ENCODE measurements at regions not wholly inside any gene's neighbourhood (a gene's known extent, or its start where the extent isn't known, plus 50 kb on each side); places are given as distances from the start of the nearest gene placed in this dataset.
"Not testable (repeated sequence)": the region's sequence is repeated elsewhere in the genome, so short reads cannot be mapped to it uniquely, and the experiment has no call there.

GRCh38 chr2:49861821-49862220 is 707.5 kb upstream of the FSHR start:
- no peak for DNase-seq (ENCODE audit: low spot score)

GRCh38 chr2:49860834-49861233 is 706.5 kb upstream of the FSHR start:
- DNase-seq (ENCODE audit: low spot score): no peak

GRCh38 chr2:49860170-49860569 is 705.9 kb upstream of the FSHR start:
- no peak for DNase-seq (ENCODE audit: low spot score)

DNA sequence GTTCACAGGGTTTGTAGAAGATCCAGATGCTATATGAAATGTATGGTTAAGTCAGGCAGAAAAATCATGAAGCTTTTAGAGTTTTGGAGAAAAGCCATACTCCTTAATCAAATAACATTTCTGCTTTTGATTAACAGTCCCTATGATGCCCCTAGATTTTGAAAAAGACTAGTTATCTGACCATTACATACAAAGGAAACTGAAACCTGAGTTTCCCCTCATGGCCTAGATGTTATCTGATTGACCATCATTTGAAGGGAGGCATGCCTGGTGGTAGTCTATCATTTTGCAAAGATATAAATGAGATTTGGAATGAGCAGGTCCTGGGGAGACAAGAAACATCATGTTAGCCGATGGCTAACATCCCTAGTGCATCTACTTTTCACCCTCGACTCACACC is 704.3 kb upstream of the FSHR start:
- DNase-seq (ENCODE audit: low spot score): no peak

DNA sequence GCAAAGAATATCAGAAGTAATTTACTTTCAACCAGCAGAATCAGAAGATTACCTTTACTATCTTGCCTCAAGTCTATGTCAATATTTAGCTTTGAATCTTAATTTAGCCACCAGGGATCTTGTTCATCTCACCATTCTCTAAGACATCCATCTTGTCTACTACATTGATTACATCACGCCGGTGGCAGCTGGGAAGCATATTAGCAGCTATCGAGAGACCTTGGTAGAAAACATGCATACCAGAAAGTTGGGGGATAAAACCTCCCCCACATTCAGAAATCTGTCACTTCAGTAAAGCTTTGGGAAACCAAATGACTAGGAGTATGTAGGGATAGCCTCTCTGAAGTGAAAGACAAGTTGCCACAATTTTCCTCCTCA is 703.8 kb upstream of the FSHR start:
- DNase-seq (ENCODE audit: low spot score): no peak

DNA sequence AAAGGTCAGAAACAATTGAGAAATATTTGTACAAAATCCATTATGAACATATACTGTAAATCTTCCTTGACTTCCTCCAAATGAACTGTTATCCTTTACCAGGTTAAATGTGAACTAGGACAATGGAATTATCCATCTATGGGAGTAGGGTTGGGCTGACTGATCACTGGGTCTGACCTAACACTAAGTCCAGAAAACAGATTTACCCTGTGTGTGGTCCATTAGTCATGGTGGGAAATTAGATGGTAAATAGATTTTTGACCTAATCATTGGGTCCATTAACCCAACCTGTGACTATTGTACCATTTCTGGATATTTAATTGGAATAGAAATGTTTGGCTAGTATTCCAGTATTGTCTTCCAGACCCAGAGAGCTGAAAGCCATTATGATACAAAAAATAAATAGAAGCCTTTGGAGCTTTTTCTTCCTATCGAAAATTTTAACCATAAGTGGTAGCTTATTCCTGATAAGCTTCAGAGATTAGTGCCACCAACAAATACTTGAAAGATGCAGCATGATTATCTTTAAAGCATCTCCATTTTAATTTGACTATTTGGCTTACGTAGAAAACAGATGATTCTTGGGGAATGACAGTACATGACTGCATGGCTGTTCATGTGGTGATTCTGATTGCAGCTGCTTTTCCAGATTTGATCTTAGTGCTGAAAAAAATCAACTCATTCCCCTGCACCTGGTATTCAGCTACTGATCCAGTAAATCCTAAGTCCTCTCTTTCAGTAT is 703.2 kb upstream of the FSHR start:
- no peak for DNase-seq (ENCODE audit: low spot score)

DNA sequence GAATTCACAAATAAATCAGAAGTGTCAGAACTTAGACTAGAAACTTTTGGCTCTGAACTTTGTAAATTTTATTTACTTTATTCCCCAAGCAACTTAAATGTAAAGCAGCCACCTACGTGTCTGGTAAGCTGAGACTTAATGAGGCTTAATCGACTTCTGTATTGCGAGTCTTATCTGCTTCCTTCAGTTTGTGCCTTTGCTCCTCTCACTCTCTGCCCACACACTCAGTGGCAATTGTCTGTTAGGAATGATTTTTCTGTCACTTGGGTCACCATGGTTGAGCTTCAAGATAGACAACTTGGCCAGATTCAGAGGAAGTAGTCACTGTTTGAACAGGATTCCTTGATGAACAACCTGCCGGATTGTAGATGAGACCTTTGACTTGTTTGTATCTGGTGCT is 691.4 kb upstream of the FSHR start:
- no peak for DNase-seq (ENCODE audit: low spot score)

DNA sequence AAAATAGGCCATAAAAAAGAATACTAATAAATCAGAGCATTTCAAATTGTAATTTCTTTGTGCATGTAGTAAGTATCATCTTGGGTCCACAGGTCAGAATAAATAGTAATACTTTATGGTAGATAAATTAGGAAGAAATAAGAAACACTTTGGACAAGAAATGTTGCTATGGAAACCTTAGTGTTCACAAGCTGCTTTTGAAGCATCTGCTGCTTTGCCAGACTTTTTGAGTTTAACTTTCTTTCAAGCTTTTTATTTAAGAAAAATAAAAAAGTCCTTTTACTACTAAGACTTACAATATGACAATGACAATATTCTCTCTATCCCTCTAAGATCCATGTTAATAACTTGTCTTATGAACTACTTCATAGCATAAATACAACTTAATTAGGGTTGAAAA is 690.7 kb upstream of the FSHR start:
- DNase-seq (ENCODE audit: low spot score): no peak

DNA sequence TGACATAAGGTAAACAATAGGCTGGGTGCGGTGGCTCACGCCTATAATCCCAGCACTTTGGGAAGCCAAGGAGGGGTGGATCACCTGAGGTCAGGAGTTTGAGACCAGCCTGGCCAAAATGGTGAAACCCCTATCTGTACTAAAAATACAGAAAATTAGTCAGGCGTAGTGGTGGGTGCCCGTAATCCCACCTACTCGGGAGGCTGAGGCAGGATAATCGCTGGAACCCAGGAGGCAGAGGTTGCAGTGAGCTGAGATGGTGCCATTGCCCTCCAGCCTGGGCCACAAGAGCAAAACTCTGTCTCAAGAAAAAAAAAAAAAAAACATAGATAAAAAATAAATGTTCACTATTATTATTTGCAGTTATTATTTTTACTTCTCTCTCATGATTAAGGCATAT is 689.8 kb upstream of the FSHR start:
- DNase-seq (ENCODE audit: low spot score): not testable (repeated sequence)

DNA sequence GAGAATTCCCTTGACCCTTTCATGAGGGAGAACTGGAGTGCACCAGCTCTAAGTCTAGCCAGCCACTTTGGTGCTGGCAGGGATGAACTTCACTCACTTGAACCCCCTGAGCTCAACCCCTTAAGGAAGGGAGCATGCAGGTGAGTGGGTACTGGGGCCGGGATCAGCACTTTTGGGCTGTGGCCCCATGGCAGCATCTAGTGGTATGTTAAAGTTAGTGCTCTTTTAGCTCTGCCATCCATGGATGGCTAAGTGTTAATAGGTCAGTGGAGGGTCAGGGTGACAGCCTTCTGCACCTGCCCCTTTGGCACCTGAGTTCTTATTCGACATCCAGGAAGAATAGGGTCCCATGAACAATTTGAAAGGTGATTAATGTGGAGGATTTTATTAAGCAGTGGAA is 689.0 kb upstream of the FSHR start:
- no peak for DNase-seq (ENCODE audit: low spot score)

DNA sequence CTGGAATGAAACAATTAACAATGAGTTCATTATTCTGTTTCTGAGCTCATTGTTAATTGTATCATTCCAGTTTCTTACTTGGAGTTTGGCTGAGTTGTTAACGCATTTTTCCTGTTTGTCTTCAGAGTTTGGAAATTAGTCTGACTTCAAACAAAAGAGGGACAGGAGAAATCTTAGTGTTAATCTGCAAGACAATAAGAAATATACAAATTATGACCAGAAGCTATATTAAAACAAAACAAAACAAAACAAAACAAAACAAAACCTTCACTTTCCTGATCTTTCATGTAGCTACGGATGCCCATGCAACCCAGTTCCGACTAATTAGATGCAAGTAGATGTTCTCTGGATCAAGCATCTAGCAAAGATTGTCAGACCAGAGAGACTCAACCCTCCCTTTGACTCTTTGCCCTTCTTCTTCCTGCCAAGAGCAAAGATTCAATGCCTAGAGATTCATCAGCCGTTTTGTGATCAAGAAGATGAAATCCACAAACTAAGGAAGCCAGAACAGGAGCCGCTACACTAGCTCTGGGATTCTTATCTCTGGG is 686.2 kb upstream of the FSHR start:
- DNase-seq (ENCODE audit: low spot score): no peak

DNA sequence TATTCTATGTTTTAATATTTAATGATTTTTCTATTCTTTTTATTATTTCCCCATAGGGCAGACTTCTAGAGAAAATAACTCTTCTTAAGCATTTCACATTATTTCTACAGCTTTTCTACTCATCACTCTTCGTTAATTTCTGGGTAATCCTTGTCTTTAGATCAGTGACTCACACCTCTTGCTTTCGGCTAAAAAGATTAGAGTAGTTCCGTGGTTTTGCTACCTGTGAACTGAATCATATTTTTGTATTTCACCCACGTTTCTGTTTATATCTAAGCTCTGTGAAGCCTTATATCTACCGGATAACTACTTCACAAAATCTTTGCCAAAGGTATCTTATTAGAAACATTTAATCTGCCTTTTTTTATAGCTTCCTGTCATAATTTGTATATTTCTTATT is 685.5 kb upstream of the FSHR start:
- no peak for DNase-seq (ENCODE audit: low spot score)

DNA sequence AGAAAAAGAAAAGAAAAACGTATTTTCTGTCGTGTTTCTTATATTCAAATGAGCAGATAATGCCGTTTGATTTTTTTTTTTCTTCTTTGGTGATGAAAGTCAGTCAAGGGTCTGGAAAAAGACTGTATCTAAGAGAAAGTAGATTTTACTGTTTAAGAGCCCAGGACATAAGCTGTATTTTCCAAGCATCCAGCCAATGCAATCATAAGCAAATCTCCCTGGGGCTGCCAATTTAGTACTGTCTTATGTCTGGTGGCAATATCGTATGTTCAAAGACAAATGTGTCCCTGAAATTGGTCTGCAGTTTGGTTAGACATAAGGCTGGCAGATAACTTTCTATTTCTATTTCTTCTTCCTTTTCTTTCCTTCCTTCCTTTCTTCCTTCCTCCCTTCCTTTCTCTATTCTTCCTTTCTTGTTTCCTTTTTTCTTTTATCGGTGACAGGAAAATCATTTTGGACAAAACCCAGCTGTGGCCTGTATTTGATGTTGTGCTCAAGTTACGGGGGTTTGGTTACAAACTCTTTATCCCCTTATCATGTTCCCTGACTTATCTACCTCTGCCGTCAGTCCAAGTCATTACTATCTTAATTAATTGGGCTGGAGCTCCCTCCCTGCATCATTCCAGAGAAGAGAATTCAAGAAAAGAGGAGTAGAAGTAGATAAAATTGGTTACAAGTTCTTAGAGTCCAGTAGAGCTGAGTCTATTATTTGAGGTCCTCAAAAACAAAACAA is 683.4 kb upstream of the FSHR start:
- DNase-seq (ENCODE audit: low spot score): no peak

DNA sequence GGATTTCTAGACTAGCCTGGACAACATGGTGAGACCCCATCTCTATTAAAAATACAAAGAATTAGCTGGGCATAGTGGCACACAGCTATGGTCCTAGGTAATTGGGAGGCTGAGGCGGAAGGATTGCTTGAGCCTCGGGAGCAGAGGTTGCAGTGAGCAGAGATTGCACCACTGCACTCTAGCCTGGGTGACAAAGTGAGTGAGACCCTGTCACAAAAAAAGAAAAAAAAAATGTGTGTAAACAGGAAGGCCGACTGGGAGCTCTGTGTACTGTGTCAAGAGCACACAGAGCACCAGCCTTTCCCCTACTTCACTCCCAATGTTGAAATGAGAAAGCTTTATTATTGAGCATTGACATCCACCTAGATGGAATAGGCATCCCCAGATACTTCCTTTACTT is 681.7 kb upstream of the FSHR start:
- DNase-seq (ENCODE audit: low spot score): no peak

- DNase-seq (ENCODE audit: low spot score): no peak
These were observed 680.1 kb upstream of the FSHR start for GRCh38 chr2:49834433-49834832.

DNA sequence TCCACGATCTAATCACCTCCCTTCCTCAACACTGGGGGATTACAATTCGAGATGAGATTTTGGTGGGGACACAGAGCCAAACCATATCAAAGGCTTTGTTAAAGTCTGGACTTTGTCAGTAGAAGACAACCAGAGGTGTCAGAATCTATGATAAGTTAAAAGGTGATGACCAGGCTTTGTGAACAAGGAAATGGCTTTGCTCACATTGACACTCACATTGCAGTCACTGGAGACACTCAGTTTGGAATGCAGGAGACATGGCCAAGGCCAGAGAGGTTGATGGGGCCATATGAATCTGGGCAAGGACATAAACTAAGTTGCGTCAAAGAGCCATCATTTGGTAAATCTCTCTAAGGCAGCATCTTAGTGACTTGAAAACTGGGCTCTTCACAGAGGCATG is 678.2 kb upstream of the FSHR start:
- DNase-seq (ENCODE audit: low spot score): no peak

DNA sequence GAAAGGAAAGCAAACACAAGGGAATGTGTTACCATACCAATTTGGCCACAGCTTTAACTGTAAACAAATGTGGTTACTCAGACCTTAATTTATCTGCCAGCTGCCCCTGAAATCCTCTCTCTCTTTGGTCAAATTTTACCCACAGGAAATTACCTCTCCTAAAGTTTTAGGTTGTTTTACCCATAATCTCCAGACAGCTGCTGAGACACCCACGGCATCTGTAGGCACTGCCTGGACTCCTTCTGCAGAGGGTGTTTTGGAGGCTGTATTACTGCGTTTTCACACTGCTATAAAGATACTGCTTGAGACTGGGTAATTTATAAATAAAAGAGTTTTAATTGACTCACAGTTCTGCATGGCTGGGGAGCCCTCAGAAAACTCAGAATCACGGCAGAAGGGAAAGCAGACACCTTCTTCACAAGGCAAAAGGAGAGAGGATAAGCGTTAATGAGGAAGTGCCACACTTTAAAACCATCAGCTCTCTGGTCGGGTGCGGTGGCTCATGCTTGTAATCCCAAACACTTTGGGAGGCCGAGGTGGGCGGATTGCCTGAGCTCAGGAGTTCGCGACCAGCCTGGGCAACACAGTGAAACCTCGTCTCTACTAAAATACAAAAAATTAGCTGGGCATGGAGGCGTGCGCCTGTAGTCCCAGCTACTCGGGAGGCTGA is 677.5 kb upstream of the FSHR start:
- no peak for DNase-seq (ENCODE audit: low spot score)

DNA sequence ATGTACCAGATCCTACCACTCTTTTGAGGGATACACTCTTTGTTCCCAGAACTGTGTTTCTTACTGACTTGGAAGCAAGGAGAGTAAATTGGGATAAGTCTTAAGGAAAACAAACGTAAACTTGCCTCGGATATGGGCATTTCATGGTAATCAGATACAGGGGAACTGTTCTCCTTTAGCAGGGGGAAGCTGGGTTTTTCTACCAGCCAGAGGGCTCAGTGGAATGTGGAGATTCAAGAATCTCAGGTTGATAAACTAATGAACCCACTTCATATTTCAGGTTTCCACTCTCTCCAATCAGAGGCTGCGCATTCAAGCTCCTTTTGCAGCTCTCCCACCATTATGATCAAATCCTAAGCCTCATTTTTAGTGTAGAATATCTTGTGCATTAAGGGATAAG is 676.5 kb upstream of the FSHR start:
- DNase-seq (ENCODE audit: low spot score): no peak

DNA sequence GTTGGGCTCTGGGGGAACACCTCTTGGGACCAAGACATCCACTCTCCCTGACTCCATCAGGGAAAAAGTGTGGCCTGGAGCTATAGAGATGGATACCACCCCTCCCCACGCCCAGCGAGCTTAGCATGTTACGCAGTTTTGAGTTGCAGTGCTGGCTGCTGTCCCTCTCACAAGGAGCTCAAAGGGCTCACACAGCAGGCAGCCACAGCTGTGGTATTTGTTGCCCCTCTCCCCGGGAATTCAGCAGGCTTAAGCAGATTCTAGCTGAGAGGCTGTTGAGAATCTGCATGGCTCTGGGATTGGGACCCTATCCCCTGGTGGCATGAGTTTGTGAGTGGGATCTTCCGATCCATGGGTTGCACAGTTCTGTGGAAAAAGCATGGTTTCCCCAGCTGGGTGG is 673.1 kb upstream of the FSHR start:
- DNase-seq (ENCODE audit: low spot score): no peak

DNA sequence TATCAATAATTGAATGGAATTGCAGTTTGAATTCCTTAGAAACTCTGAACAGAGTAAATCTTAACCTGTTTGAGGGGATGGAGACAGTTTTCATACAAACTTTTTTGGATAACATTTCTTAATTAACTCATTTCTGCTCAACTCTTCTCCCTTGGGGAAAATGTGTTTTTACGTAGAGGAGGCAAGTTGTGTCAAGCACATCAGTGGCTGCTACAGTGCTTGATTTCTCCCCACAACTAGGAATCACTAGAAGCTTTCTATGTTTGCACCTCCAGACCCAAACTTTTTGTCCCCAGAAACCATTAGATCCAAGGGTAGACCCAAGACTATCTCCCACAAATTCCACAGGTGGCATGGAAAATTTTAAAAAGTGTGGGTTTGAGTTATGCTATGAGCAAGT is 658.9 kb upstream of the FSHR start:
- DNase-seq (ENCODE audit: low spot score): no peak

GRCh38 chr2:49812730-49813129 is 658.4 kb upstream of the FSHR start:
- DNase-seq (ENCODE audit: low spot score): no peak

DNA sequence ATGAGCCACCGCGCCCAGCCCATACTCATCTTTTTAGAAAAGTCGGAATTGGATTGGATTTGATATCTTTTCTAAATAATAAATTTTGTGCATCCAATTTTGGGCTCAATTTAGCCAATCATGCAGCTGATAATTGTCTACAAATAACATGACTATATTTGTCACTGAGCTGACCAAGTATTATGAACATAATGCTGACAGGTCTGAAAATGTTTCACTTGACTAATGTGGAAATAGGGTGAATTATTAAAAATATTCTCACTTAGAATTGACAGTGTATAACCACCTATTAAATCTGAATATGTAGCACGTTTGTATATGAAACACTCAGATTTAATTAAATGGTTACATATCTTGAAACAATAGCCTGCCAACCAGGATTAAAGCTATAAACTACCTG is 657.2 kb upstream of the FSHR start:
- no peak for DNase-seq (ENCODE audit: low spot score)

DNA sequence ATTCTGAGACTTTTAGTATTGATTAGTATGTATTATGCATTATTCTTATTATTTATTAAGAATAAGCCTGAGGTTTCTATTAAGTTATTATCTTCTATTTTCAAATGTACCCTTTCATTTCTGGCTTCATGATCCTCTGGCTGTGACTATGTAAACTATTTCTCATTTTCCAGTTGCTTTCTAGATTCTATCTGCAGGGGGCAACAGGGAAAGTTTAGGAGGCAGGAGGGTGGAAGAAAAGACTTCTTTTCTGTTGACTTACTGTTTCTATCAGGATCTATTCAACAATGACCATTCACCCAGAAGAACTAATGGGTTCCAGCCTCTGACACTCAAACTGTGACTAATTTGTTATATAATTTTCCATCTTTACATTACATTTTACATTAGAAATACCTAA is 653.4 kb upstream of the FSHR start:
- no peak for DNase-seq (ENCODE audit: low spot score)
